ENCODE measurements at regions not wholly inside any gene's neighbourhood (a gene's known extent, or its start where the extent isn't known, plus 50 kb on each side); places are given as distances from the start of the nearest gene placed in this dataset.

DNA sequence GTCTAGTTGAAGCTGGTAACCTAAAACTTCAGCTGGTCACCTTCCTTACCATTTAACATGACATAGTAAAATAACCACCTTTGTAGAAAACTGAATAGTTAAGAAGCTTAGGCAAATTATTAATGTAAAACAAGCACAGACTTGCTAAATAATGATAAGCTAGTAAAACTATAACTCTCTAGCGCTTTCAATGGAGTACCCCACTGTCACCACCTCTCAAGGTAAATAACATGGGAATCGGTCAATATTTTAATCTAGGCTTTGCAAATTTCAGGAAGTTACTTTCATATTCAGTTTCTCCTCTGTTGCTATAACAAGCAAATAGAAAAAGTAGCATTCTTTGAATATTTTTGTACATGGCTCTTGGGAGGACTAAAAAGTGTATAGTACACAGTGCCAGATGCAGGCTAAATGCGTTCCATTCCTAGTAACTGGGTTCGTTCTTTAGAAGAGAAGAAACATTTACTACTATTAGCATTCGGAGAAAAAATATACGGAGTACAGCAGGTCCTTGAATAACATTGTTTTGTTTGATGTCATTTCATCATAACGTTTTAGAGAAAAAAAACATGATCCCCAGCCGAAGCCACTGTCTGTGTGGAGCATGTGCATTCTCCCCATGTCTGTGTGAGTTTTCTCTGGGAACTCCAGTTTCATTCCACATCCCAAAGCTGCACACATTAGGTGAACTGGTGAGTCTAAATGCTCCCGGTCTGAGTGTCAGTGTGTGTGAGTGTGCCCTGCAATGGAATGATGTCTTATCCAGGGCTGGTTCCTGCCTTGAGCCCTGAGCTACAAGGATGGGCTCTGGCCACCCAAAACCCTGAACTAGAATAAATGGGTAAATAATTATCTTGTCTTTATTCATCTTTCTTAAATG, 52.5 kb downstream of the EPRS1 start:
- Mint-ChIP-seq H3K4me1 (no peaks in the 10 kb centered on the region), H3K27ac (no peak overlapping the region), H3K27me3 (no peaks in the 10 kb centered on the region), H3K4me3 (no peak overlapping the region), H3K36me3 (ENCODE audit: low read depth) (peaks cover 32% of the 10 kb centered on the region), H3K9me3 (no peaks in the 10 kb centered on the region)
- ChIA-PET CTCF (interaction anchor here (0.6 to 0.7 kb wide), 2 partner anchors 130 to 160 kb away, joined by 3 read pairs; no protein-coding TSS in a partner anchor), POLR2A (interaction anchor here (0.7 kb wide), 1 partner anchor 12 kb away, joined by 3 read pairs; no protein-coding TSS in a partner anchor)
- no peak for DNase-seq

DNA sequence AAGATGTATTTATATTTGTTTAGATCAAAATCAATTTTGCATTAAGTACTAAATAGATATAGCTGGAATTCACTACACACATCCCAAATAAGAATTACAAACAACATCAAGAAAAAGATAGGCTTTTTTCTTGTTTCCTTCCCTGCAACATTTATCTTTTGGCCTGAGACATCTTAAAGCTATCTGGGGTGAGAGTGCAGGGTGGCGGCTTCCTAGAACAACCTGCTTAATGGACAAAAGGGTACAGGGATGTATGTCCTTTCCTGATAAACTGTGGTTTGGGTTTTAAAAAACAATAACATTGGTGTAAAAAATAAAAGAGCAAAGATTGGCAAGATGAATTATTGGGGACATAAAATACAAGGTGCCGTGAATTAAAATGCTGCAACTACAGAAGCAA, 54.4 kb downstream of the EPRS1 start:
- ChIA-PET CTCF (interaction anchor here (0.6 to 4.1 kb wide), 3 partner anchors 21 to 145 kb away, joined by 3 to 16 read pairs (median 4); no protein-coding TSS in a partner anchor), POLR2A (no interaction called here)
- H3K36me3 Mint-ChIP-seq (ENCODE audit: low read depth) = peaks cover 42% of the 10 kb centered on the region
- no peak for DNase-seq
- no peaks in the 10 kb centered on the region for H3K4me1 Mint-ChIP-seq
- no peak overlapping the region for H3K27ac Mint-ChIP-seq
- no peaks in the 10 kb centered on the region for H3K9me3 Mint-ChIP-seq
- H3K4me3 Mint-ChIP-seq = no peak overlapping the region
- no peaks in the 10 kb centered on the region for H3K27me3 Mint-ChIP-seq

DNA sequence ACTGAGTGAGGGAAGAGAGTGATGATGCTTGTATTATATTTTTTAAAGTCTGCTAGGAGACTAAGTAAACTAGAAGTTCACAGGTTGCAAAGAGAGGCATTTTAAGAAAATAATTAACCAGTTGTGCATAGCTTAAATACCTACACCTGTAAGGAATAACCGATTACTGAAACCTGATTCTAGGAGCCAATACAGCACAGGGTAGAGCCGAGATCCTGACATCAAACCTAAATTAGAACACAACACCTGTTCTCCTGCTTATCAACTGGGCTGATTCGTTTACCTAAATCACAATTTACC, 54.8 kb downstream of the EPRS1 start:
- H3K4me1 Mint-ChIP-seq = no peaks in the 10 kb centered on the region
- DNase-seq = no peak
- ChIA-PET CTCF (interaction anchor here (1.0 to 4.1 kb wide), 5 partner anchors 9 to 134 kb away, joined by 3 to 16 read pairs (median 5); no protein-coding TSS in a partner anchor), POLR2A (interaction anchor here (0.8 kb wide), 1 partner anchor 8 kb away, joined by 3 read pairs; no protein-coding TSS in a partner anchor)
- H3K9me3 Mint-ChIP-seq = no peaks in the 10 kb centered on the region
- peaks cover 40% of the 10 kb centered on the region for H3K36me3 Mint-ChIP-seq (ENCODE audit: low read depth)
- no peaks in the 10 kb centered on the region for H3K27me3 Mint-ChIP-seq
- H3K27ac Mint-ChIP-seq = no peak overlapping the region
- no peak overlapping the region for H3K4me3 Mint-ChIP-seq

- POLR2A ChIA-PET = interaction anchor here (0.8 kb wide), 1 partner anchor 9 kb away, joined by 3 read pairs; no protein-coding TSS in a partner anchor
- Mint-ChIP-seq H3K27ac (no peak overlapping the region), H3K27me3 (no peaks in the 10 kb centered on the region), H3K4me1 (no peaks in the 10 kb centered on the region), H3K36me3 (ENCODE audit: low read depth) (peaks cover 43% of the 10 kb centered on the region), H3K4me3 (no peak overlapping the region), H3K9me3 (no peaks in the 10 kb centered on the region)
- CTCF ChIA-PET = interaction anchor here (0.6 to 4.1 kb wide), 11 partner anchors 8 to 202 kb away, joined by 3 to 16 read pairs (median 4); no protein-coding TSS in a partner anchor
- no peak for DNase-seq
Observed at GRCh38 chr1:219990782-219991510, 55.4 kb downstream of the EPRS1 start.

DNA sequence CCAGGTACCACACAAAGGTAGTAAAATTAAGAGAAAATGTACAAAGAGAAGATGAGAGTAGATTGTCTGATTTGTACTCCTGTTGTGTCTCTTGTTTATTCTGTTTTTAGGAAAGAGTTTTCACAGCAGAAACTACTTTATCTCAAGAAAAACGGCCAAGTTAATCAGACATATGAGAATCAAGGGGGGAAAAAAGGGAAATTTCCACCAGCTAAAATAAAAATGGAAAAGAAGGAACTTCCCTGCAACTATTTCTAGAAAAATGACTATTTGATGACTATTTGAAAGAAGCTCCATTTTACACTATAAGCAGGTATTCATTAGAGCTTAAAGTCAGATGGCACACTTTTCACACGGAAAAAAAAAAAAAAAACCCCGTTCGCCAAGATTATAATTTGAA, 56.5 kb downstream of the EPRS1 start:
- H3K36me3 Mint-ChIP-seq (ENCODE audit: low read depth) = peaks cover 36% of the 10 kb centered on the region
- H3K4me3 Mint-ChIP-seq = no peak overlapping the region
- no peak for DNase-seq
- no peaks in the 10 kb centered on the region for H3K9me3 Mint-ChIP-seq
- no peak overlapping the region for H3K27ac Mint-ChIP-seq
- ChIA-PET CTCF (interaction anchor here (0.6 to 4.1 kb wide), 7 partner anchors 23 to 203 kb away, joined by 3 to 16 read pairs (median 4); partner anchors contain the start of gene BPNT1), POLR2A (no interaction called here)
- no peaks in the 10 kb centered on the region for H3K4me1 Mint-ChIP-seq
- no peaks in the 10 kb centered on the region for H3K27me3 Mint-ChIP-seq

DNA sequence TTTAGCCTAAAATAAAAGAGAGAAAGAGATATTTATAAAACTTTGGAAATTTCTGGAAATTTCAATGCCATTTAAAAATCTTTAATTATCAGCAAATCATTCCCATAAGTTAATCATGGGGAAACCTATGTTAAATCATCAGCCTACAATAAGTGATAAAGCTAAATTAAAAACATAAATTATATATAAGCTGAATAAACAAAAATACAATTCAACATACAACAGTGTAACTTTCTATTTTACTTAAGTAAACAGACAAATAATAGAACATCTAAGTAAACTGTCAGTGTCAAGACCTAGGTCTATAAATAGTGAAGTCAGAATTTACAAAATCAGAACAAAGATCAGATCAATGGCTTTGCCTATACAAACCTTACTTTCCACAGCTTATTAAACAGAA, 57.5 kb downstream of the EPRS1 start:
- ChIA-PET CTCF (interaction anchor here (0.7 to 4.1 kb wide), 5 partner anchors 24 to 721 kb away, joined by 3 to 16 read pairs (median 4); no protein-coding TSS in a partner anchor), POLR2A (no interaction called here)
- DNase-seq = no peak
- no peaks in the 10 kb centered on the region for H3K4me1 Mint-ChIP-seq
- peaks cover 37% of the 10 kb centered on the region for H3K36me3 Mint-ChIP-seq (ENCODE audit: low read depth)
- no peaks in the 10 kb centered on the region for H3K9me3 Mint-ChIP-seq
- no peak overlapping the region for H3K27ac Mint-ChIP-seq
- no peak overlapping the region for H3K4me3 Mint-ChIP-seq
- no peaks in the 10 kb centered on the region for H3K27me3 Mint-ChIP-seq

GRCh38 chr1:219988387-219988786, 57.9 kb downstream of the EPRS1 start:
- Mint-ChIP-seq H3K27me3 (no peaks in the 10 kb centered on the region), H3K36me3 (ENCODE audit: low read depth) (peaks cover 37% of the 10 kb centered on the region), H3K4me3 (no peak overlapping the region), H3K4me1 (no peaks in the 10 kb centered on the region), H3K27ac (no peak overlapping the region), H3K9me3 (no peaks in the 10 kb centered on the region)
- CTCF ChIA-PET = interaction anchor here (0.7 to 4.1 kb wide), 3 partner anchors 24 to 722 kb away, joined by 4 to 16 read pairs (median 6); no protein-coding TSS in a partner anchor
- POLR2A ChIA-PET = no interaction called here
- DNase-seq = no peak

GRCh38 chr1:219987325-219987724, 59.0 kb upstream of the SLC30A10 start:
- H3K4me3 Mint-ChIP-seq = no peak overlapping the region
- no peak for DNase-seq
- no peak overlapping the region for H3K27ac Mint-ChIP-seq
- no peaks in the 10 kb centered on the region for H3K9me3 Mint-ChIP-seq
- ChIA-PET CTCF (interaction anchor here (1.1 kb wide), 1 partner anchor 126 kb away, joined by 3 read pairs; no protein-coding TSS in a partner anchor), POLR2A (interaction anchor here (1.0 kb wide), 1 partner anchor 11 kb away, joined by 5 read pairs; no protein-coding TSS in a partner anchor)
- no peaks in the 10 kb centered on the region for H3K27me3 Mint-ChIP-seq
- no peaks in the 10 kb centered on the region for H3K4me1 Mint-ChIP-seq
- peaks cover 35% of the 10 kb centered on the region for H3K36me3 Mint-ChIP-seq (ENCODE audit: low read depth)

DNA sequence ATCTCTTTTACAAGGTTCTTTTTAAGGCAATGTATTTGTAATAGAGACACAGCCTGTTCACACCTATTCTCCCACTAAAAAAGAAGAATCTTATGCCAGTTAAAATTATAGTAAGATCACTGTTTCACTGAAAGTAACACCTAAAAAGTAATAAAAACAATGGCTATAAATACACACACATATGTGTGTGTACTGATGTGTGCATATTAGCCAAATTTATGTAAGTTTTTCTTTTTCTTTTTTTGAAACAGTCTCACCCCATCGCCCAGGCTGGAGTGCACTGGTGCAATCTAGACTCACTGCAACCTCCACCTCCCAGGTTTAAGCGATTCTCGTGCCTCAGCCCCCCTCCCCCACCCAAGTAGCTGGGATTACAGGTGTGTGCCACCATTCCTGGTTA, 56.8 kb upstream of the SLC30A10 start:
- no peak for DNase-seq

More for the DNA sequence above, 56.8 kb upstream of the SLC30A10 start:
- POLR2A ChIA-PET = no interaction called here
- H3K4me3 Mint-ChIP-seq = no peak overlapping the region
- CTCF ChIA-PET = interaction anchor here (0.6 kb wide), 1 partner anchor 232 kb away, joined by 3 read pairs; no protein-coding TSS in a partner anchor
- H3K4me1 Mint-ChIP-seq = no peaks in the 10 kb centered on the region
- H3K36me3 Mint-ChIP-seq (ENCODE audit: low read depth) = peaks cover 36% of the 10 kb centered on the region
- H3K27me3 Mint-ChIP-seq = no peaks in the 10 kb centered on the region
- no peaks in the 10 kb centered on the region for H3K9me3 Mint-ChIP-seq
- H3K27ac Mint-ChIP-seq = no peak overlapping the region
